Breast epithelium (tissue), 3 donors: ENCODE measurements at regions not wholly inside any gene's neighbourhood (a gene's known extent, or its start where the extent isn't known, plus 50 kb on each side); places are given as distances from the start of the nearest gene placed in this dataset.

ENCODE experiments used
- POLR2A ChIP-seq: fragments of 450-650 bp; IDR thresholded peaks from one replicate; pipeline ENCODE4 v1.6.1; 2016; ENCODE audit warnings: antibody characterized with exemption, mild to moderate bottlenecking, moderate library complexity
- TF ChIP-seq, protein P1 (sequence below), 3 donors: fragments of 450-650 bp; IDR thresholded peaks; one replicate each; pipeline ENCODE4 v1.5.1; 2016 to 2017; ENCODE audit warnings: antibody characterized with exemption in 3 of 3, mild to moderate bottlenecking in 3 of 3, moderate library complexity in 3 of 3

DNA sequence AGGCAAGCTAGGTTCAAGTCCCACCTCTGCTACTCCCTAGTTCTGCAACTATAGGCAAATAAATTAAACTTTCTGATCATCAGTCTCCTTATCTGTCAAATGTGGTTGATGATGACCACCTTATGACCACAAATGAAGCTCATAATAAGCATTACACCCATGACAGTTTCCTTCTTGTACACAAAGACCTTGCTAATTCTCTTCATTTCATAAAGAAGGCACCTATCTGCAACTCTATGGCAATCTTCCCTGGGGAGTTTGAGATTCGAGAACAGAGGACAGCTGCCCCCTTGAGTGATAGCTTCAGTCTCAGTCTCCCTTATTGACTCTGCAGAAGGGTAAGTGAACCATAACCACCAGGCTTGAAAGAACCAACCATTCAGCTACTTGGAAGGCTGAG is 503.1 kb upstream of the DAB1 start:
- TF ChIP-seq, protein P1, sequence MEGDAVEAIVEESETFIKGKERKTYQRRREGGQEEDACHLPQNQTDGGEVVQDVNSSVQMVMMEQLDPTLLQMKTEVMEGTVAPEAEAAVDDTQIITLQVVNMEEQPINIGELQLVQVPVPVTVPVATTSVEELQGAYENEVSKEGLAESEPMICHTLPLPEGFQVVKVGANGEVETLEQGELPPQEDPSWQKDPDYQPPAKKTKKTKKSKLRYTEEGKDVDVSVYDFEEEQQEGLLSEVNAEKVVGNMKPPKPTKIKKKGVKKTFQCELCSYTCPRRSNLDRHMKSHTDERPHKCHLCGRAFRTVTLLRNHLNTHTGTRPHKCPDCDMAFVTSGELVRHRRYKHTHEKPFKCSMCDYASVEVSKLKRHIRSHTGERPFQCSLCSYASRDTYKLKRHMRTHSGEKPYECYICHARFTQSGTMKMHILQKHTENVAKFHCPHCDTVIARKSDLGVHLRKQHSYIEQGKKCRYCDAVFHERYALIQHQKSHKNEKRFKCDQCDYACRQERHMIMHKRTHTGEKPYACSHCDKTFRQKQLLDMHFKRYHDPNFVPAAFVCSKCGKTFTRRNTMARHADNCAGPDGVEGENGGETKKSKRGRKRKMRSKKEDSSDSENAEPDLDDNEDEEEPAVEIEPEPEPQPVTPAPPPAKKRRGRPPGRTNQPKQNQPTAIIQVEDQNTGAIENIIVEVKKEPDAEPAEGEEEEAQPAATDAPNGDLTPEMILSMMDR (IDR thresholded peaks at IDR 0.05): no peak
- no peak for TF ChIP-seq POLR2A
